SK-N-SH (cell line): ENCODE measurements at regions not wholly inside any gene's neighbourhood (a gene's known extent, or its start where the extent isn't known, plus 50 kb on each side); places are given as distances from the start of the nearest gene placed in this dataset.
A peak's percentile ranks its signal among the peaks of the same experiment; 100 is the strongest.

Source experiments
- CTCF ChIA-PET: fragments of 300-600, 350-600 bp; formaldehyde crosslinking; extraction: SDS; loops from one replicate; lab custom pipeline; 2021; lab: Yijun Ruan, JAX
- POLR2A ChIA-PET: fragments of 350-600 bp; sonication (Branson Sonifier 250); formaldehyde crosslinking; extraction: SDS; loops from one replicate; lab custom pipeline; 2020; ENCODE audit warnings: antibody characterized with exemption, inconsistent platforms; lab: Yijun Ruan, JAX
- DNase-seq: peaks from one replicate; pipeline ENCODE4 v3.0.0; 2012
- H2AFZ ChIP-seq: fragments of 200-600 bp; sonication (generic); 2 replicates; pipeline ENCODE4 v1.8.1; 2016; ENCODE audit warnings: antibody characterized with exemption, mild to moderate bottlenecking, low read depth
- H3F3A ChIP-seq: fragments of 200-600 bp; sonication (generic); replicated peaks from 2 replicates; pipeline ENCODE3; 2016; ENCODE audit warnings: antibody characterized with exemption, mild to moderate bottlenecking; ENCODE audit not compliant: insufficient read depth
- H3K27ac ChIP-seq, 2 experiments: fragments of 200-500 bp in 1 of 2; fragments of 200-600 bp in 1 of 2; sonication (Bioruptor generic) in 1 of 2; sonication (generic), shearing (Covaris generic) in 1 of 2; 2 replicates each; pipeline versions ENCODE4 v1.5.1 to v1.6.1; 2014 to 2016; ENCODE audit warnings: low read depth in 2 of 2, inconsistent platforms in 1 of 2, low read length in 1 of 2, mild to moderate bottlenecking in 1 of 2, mixed read lengths in 1 of 2
- H3K27me3 ChIP-seq: fragments of 200-600 bp; sonication (generic), shearing (Covaris generic); 2 replicates; pipeline ENCODE4 v1.6.1; 2016; ENCODE audit warnings: mixed run types; ENCODE audit not compliant: insufficient read depth
- H3K36me3 ChIP-seq, 2 experiments: fragments of 200-500 bp in 1 of 2; fragments of 200-600 bp in 1 of 2; sonication (Bioruptor generic) in 1 of 2; sonication (generic) in 1 of 2; replicated peaks in 1 of 2; 2 replicates each; pipeline versions ENCODE3 to v1.5.1; 2014 to 2016; ENCODE audit warnings: low read length in 1 of 2, mild to moderate bottlenecking in 1 of 2; ENCODE audit not compliant: insufficient read depth in 2 of 2, control insufficient read depth in 1 of 2
- H3K4me1 ChIP-seq, 2 experiments: fragments of 200-500 bp in 1 of 2; fragments of 200-600 bp in 1 of 2; sonication (Bioruptor generic) in 1 of 2; sonication (generic), shearing (Covaris generic) in 1 of 2; 2 replicates each; pipeline versions ENCODE4 v1.5.1 to v1.6.1; 2014 to 2016; ENCODE audit warnings: low read depth in 1 of 2, low read length in 1 of 2, mixed run types in 1 of 2; ENCODE audit not compliant: insufficient read depth in 2 of 2, control insufficient read depth in 1 of 2
- H3K4me2 ChIP-seq: fragments of 200-600 bp; sonication (generic), shearing (Covaris generic); 2 replicates; pipeline ENCODE4 v1.6.1; 2017; ENCODE audit warnings: mixed run types
- H3K4me3 ChIP-seq, 2 experiments: fragments of 200-500 bp in 1 of 2; fragments of 200-600 bp in 1 of 2; sonication (Bioruptor generic) in 1 of 2; sonication (generic), shearing (Covaris generic) in 1 of 2; 2 replicates each; pipeline versions ENCODE4 v1.5.1 to v1.8.1; 2014 to 2016; ENCODE audit warnings: low read depth in 2 of 2, inconsistent platforms in 1 of 2, low read length in 1 of 2, mild to moderate bottlenecking in 1 of 2, mixed read lengths in 1 of 2, moderate library complexity in 1 of 2
- H3K79me2 ChIP-seq: fragments of 200-600 bp; sonication (generic); 2 replicates; pipeline ENCODE4 v1.8.1; 2017; ENCODE audit warnings: mild to moderate bottlenecking; ENCODE audit not compliant: insufficient read depth
- H3K9ac ChIP-seq: fragments of 200-600 bp; sonication (generic); 2 replicates; pipeline ENCODE4 v1.6.1; 2017; ENCODE audit warnings: mixed run types
- H3K9me2 ChIP-seq: fragments of 200-600 bp; sonication (generic); 2 replicates; pipeline ENCODE4 v1.6.1; 2017; ENCODE audit warnings: mixed run types
- H3K9me3 ChIP-seq: fragments of 200-600 bp; sonication (generic); 2 replicates; pipeline ENCODE4 v1.6.1; 2017; ENCODE audit warnings: mixed run types, mild to moderate bottlenecking, moderate library complexity
- H4K20me1 ChIP-seq: fragments of 200-600 bp; sonication (generic); 2 replicates; pipeline ENCODE4 v1.6.1; 2017; ENCODE audit warnings: mild to moderate bottlenecking, mixed run types; ENCODE audit not compliant: insufficient read depth
- CHD2 ChIP-seq: fragments of 150-350 bp; IDR thresholded peaks from 2 replicates; pipeline ENCODE4 v1.6.1; 2018; ENCODE audit warnings: low read length; ENCODE audit not compliant: partially characterized antibody
- ELF1 ChIP-seq: IDR thresholded peaks from 2 replicates; pipeline ENCODE4 v1.4.0; 2012
- EP300 ChIP-seq, 2 experiments: IDR thresholded peaks; 2 replicates each; pipeline versions ENCODE4 v1.4.0 to v1.6.1; 2012; ENCODE audit warnings: borderline replicate concordance in 1 of 2, low read depth in 1 of 2, low read length in 1 of 2
- EZH2phosphoT487 ChIP-seq: fragments of 200-600 bp; sonication (generic); IDR thresholded peaks from 2 replicates; pipeline ENCODE4 v1.6.1; 2017; ENCODE audit warnings: low read depth, mixed run types, mild to moderate bottlenecking, antibody characterized with exemption, moderate library complexity, borderline replicate concordance
- FOSL2 ChIP-seq: IDR thresholded peaks from 2 replicates; pipeline ENCODE4 v1.4.0; 2012; ENCODE audit warnings: low read depth, mild to moderate bottlenecking, moderate library complexity, borderline replicate concordance
- FOXJ3 ChIP-seq: sonication (generic); formaldehyde crosslinking; IDR thresholded peaks from 2 replicates; pipeline ENCODE4 v1.5.1; 2020; ENCODE audit warnings: mild to moderate bottlenecking, missing genetic modification reagents
- GABPA ChIP-seq: IDR thresholded peaks from 2 replicates; pipeline ENCODE4 v1.4.0; 2012; ENCODE audit warnings: low read depth, mild to moderate bottlenecking
- MXI1 ChIP-seq: IDR thresholded peaks from 2 replicates; pipeline ENCODE4 v1.6.1; 2012; ENCODE audit warnings: mild to moderate bottlenecking, low read depth, low read length, improper control_type of control experiment
- POLR2AphosphoS5 ChIP-seq: IDR thresholded peaks from 2 replicates; pipeline ENCODE4 v1.6.1; 2012; ENCODE audit warnings: low read depth, low read length
- RXRA ChIP-seq: IDR thresholded peaks from 2 replicates; pipeline ENCODE4 v1.4.0; 2012; ENCODE audit warnings: low read depth, mild to moderate bottlenecking, borderline replicate concordance
- SIN3A ChIP-seq: IDR thresholded peaks from 2 replicates; pipeline ENCODE4 v1.6.1; 2012; ENCODE audit warnings: low read depth, mild to moderate bottlenecking, low read length, moderate library complexity, borderline replicate concordance
- SMC3 ChIP-seq: IDR thresholded peaks from 2 replicates; pipeline ENCODE4 v1.6.1; 2012; ENCODE audit warnings: low read depth, low read length, improper control_type of control experiment
- TAF1 ChIP-seq: IDR thresholded peaks from 2 replicates; pipeline ENCODE4 v1.6.1; 2012; ENCODE audit warnings: low read depth, mild to moderate bottlenecking, low read length, moderate library complexity, borderline replicate concordance
- TCF12 ChIP-seq: IDR thresholded peaks from 2 replicates; pipeline ENCODE4 v1.4.0; 2012
- TEAD4 ChIP-seq: IDR thresholded peaks from 2 replicates; pipeline ENCODE4 v1.4.0; 2012; ENCODE audit warnings: mild to moderate bottlenecking, borderline replicate concordance; ENCODE audit not compliant: insufficient read depth
- YY1 ChIP-seq: IDR thresholded peaks from 2 replicates; pipeline ENCODE4 v1.4.0; 2012; ENCODE audit warnings: low read depth, mild to moderate bottlenecking
- WGBS: methylation state at CpG from one replicate; pipeline ENCODE4 v1.1.6; 2017; ENCODE audit warnings: low lambda C conversion rate; 5-methylcytosine and 5-hydroxymethylcytosine counted together
- TF ChIP-seq, protein P1 (sequence below): IDR thresholded peaks from 2 replicates; pipeline ENCODE4; 2012
- TF ChIP-seq, protein P2 (sequence below): IDR thresholded peaks from 2 replicates; pipeline ENCODE4 v1.6.1; 2012; ENCODE audit warnings: mild to moderate bottlenecking, low read depth, low read length, moderate library complexity
- TF ChIP-seq, protein P3 (sequence below): IDR thresholded peaks from 2 replicates; pipeline ENCODE4 v1.4.0; 2012; ENCODE audit warnings: low read depth, borderline replicate concordance
- TF ChIP-seq, protein P4 (sequence below): IDR thresholded peaks from 2 replicates; pipeline ENCODE4 v1.4.0; 2012; ENCODE audit warnings: low read depth, borderline replicate concordance

DNA sequence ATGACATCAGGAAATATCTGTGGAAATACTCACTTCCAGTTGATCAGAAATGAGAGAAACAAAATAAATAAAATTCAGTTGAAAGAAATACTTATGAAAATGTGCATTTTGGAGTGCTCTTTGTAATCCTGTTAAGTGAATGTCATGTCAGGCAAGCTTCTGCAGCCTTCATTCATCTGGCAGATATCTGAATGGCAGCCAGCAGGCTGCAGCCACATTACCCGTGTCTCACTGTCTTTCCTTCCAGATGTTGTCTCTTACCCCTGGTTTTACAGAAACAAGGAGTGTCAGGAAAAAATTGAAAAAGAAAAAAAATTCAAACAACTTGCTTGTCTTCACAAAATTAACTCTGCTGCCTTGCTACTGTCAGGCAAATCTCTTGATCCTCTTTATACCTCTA is 445.0 kb upstream of the RIOK2 start:
- Histone ChIP-seq H4K20me1 (no peaks in the 10 kb centered on the region), H3K4me3 (no peak overlapping the region), H3K27me3 (no peaks in the 10 kb centered on the region), H3K4me1 (peaks cover 5 to 15% of the 10 kb centered on the region in 2 experiments; a peak in 3 of 4 replicates), H3K36me3 (no peaks in the 10 kb centered on the region), H2AFZ (0 out of 2 replicates have a peak overlapping the region, but pooled peaks have one; percentile 11), H3K27ac (no peak overlapping the region; a peak in 1 of 4 replicates), H3K79me2 (no peaks in the 10 kb centered on the region), H3K9ac (no peak overlapping the region), H3F3A (no peaks in the 10 kb centered on the region), H3K9me2 (no peaks in the 10 kb centered on the region), H3K9me3 (no peaks in the 10 kb centered on the region), H3K4me2 (no peak overlapping the region)
- 10% methylated on average over 1 of the region's 1 CpG for WGBS
- ChIA-PET POLR2A (no interaction called here), CTCF (no interaction called here)
- TF ChIP-seq, protein P1, sequence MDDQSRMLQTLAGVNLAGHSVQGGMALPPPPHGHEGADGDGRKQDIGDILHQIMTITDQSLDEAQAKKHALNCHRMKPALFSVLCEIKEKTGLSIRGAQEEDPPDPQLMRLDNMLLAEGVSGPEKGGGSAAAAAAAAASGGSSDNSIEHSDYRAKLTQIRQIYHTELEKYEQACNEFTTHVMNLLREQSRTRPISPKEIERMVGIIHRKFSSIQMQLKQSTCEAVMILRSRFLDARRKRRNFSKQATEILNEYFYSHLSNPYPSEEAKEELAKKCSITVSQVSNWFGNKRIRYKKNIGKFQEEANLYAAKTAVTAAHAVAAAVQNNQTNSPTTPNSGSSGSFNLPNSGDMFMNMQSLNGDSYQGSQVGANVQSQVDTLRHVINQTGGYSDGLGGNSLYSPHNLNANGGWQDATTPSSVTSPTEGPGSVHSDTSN, result peak; percentile 48
- TF ChIP-seq, protein P2, sequence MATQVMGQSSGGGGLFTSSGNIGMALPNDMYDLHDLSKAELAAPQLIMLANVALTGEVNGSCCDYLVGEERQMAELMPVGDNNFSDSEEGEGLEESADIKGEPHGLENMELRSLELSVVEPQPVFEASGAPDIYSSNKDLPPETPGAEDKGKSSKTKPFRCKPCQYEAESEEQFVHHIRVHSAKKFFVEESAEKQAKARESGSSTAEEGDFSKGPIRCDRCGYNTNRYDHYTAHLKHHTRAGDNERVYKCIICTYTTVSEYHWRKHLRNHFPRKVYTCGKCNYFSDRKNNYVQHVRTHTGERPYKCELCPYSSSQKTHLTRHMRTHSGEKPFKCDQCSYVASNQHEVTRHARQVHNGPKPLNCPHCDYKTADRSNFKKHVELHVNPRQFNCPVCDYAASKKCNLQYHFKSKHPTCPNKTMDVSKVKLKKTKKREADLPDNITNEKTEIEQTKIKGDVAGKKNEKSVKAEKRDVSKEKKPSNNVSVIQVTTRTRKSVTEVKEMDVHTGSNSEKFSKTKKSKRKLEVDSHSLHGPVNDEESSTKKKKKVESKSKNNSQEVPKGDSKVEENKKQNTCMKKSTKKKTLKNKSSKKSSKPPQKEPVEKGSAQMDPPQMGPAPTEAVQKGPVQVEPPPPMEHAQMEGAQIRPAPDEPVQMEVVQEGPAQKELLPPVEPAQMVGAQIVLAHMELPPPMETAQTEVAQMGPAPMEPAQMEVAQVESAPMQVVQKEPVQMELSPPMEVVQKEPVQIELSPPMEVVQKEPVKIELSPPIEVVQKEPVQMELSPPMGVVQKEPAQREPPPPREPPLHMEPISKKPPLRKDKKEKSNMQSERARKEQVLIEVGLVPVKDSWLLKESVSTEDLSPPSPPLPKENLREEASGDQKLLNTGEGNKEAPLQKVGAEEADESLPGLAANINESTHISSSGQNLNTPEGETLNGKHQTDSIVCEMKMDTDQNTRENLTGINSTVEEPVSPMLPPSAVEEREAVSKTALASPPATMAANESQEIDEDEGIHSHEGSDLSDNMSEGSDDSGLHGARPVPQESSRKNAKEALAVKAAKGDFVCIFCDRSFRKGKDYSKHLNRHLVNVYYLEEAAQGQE, result no peak
- TF ChIP-seq FOXJ3, result no peak
- no peak for DNase-seq

DNA sequence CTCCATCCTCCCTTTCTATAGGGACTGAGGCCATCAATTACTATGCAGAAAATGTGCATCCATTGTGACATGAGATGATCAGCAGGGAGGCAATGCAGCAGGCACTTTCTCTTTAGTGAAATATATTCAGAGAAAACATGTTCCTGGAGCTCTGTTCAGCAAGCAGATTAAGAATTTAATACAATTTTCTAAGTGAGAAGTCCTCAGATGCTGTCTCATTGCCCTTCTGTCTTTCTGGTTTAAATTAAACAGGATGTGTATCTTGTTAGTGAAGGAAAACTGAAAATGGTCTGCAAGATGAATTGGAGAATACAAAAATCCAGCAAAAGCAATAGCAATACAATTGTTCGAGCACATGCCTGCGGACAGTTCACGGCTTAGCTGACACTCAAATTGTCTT is 445.8 kb upstream of the RIOK2 start:
- TF ChIP-seq SMC3 (no peak), RXRA (no peak), YY1 (no peak), GABPA (no peak), EZH2phosphoT487 (no peak), TEAD4 (no peak), POLR2AphosphoS5 (no peak), ELF1 (no peak), FOSL2 (no peak), SIN3A (no peak), TCF12 (no peak), CHD2 (no peak), MXI1 (no peak), EP300 (IDR thresholded peaks at IDR 0.05; ENCODE audit: borderline replicate concordance in 1 of 2, low read depth in 1 of 2, low read length in 1 of 2) (no peak), TAF1 (no peak)
- TF ChIP-seq, protein P3, sequence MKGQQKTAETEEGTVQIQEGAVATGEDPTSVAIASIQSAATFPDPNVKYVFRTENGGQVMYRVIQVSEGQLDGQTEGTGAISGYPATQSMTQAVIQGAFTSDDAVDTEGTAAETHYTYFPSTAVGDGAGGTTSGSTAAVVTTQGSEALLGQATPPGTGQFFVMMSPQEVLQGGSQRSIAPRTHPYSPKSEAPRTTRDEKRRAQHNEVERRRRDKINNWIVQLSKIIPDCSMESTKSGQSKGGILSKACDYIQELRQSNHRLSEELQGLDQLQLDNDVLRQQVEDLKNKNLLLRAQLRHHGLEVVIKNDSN, result no peak
- TF ChIP-seq, protein P1, result no peak
- TF ChIP-seq, protein P4, sequence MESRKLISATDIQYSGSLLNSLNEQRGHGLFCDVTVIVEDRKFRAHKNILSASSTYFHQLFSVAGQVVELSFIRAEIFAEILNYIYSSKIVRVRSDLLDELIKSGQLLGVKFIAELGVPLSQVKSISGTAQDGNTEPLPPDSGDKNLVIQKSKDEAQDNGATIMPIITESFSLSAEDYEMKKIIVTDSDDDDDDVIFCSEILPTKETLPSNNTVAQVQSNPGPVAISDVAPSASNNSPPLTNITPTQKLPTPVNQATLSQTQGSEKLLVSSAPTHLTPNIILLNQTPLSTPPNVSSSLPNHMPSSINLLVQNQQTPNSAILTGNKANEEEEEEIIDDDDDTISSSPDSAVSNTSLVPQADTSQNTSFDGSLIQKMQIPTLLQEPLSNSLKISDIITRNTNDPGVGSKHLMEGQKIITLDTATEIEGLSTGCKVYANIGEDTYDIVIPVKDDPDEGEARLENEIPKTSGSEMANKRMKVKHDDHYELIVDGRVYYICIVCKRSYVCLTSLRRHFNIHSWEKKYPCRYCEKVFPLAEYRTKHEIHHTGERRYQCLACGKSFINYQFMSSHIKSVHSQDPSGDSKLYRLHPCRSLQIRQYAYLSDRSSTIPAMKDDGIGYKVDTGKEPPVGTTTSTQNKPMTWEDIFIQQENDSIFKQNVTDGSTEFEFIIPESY, result no peak
- Histone ChIP-seq H3K27me3 (no peaks in the 10 kb centered on the region), H3K4me3 (no peak overlapping the region), H3K36me3 (no peaks in the 10 kb centered on the region), H3K79me2 (no peaks in the 10 kb centered on the region), H3K9me2 (no peaks in the 10 kb centered on the region), H3F3A (no peaks in the 10 kb centered on the region), H3K4me2 (0 out of 2 replicates have a peak overlapping the region, but pooled peaks have one; percentile 2), H3K9me3 (no peaks in the 10 kb centered on the region), H2AFZ (no peak overlapping the region; the same call in 1 of the 2 replicates), H3K9ac (no peak overlapping the region), H3K27ac (peak overlapping the region; percentile 18 to 39; a peak in 3 of 4 replicates), H4K20me1 (no peaks in the 10 kb centered on the region), H3K4me1 (peaks cover 5 to 15% of the 10 kb centered on the region in 2 experiments; a peak in 3 of 4 replicates)
- POLR2A ChIA-PET, result interaction anchor here (0.6 kb wide), 1 partner anchor 1098 kb away, joined by 3 read pairs; no protein-coding TSS in a partner anchor
- CTCF ChIA-PET, result no interaction called here
- WGBS, result 85% methylated on average over 3 of the region's 3 CpGs
- no peak for DNase-seq
